CD4-positive, alpha-beta T cell (primary cell): ENCODE measurements at regions not wholly inside any gene's neighbourhood (a gene's known extent, or its start where the extent isn't known, plus 50 kb on each side); places are given as distances from the start of the nearest gene placed in this dataset.
"Not testable (repeated sequence)": the region's sequence is repeated elsewhere in the genome, so short reads cannot be mapped to it uniquely, and the experiment has no call there.

Experiments used
- ATAC-seq: fragments of 200-7000 bp; cut with Tn5 transposase; one replicate; pipeline ENCODE4 v1.10.0; 2022; ENCODE audit warnings: mild to moderate bottlenecking; ENCODE audit not compliant: poor library complexity
- CTCF ChIA-PET: fragments of 350-600 bp; sonication (Branson Sonifier 250); formaldehyde crosslinking; loops from one replicate; lab custom pipeline; 2021; ENCODE audit warnings: antibody characterized with exemption, inconsistent platforms; lab: Charles Lee
- POLR2A ChIA-PET: fragments of 350-600 bp; sonication (Branson Sonifier 250); formaldehyde crosslinking; loops from one replicate; lab custom pipeline; 2021; ENCODE audit warnings: antibody characterized with exemption, inconsistent platforms; lab: Charles Lee
- DNase-seq, 14 experiments: peaks; one replicate each; pipeline ENCODE4 v3.0.0-alpha.2; 2013 to 2020; ENCODE audit warnings: mixed read lengths in 2 of 14
- H3K27ac ChIP-seq, 2 donors: one replicate each; pipeline versions ENCODE4 v1.5.1 to v1.7.0; 2013; ENCODE audit warnings: low read length in 2 of 2, low read depth in 1 of 2, mild to moderate bottlenecking in 1 of 2
- H3K27me3 ChIP-seq, 2 experiments: 1 replicate in 1 of 2; 2 replicates in 1 of 2; pipeline versions ENCODE4 v1.6.1 to v1.7.0; 2013; ENCODE audit warnings: low read length in 2 of 2, control low read depth in 1 of 2, mild to moderate bottlenecking in 1 of 2, moderate library complexity in 1 of 2; ENCODE audit not compliant: insufficient read depth in 2 of 2, control insufficient read depth in 1 of 2
- H3K36me3 ChIP-seq: one replicate; pipeline ENCODE4 v1.6.1; 2013; ENCODE audit warnings: low read length, control low read depth; ENCODE audit not compliant: insufficient read depth
- H3K4me1 ChIP-seq: one replicate; pipeline ENCODE4 v1.6.1; 2013; ENCODE audit warnings: low read length, control low read depth; ENCODE audit not compliant: insufficient read depth
- H3K4me3 ChIP-seq: one replicate; pipeline ENCODE4 v1.5.1; 2013; ENCODE audit warnings: mild to moderate bottlenecking, low read length, moderate library complexity
- H3K9me3 ChIP-seq, 2 experiments: 1 replicate in 1 of 2; 2 replicates in 1 of 2; pipeline versions ENCODE4 v1.6.1 to v1.7.0; 2013; ENCODE audit warnings: low read length in 2 of 2, mild to moderate bottlenecking in 2 of 2, control low read depth in 1 of 2, moderate library complexity in 1 of 2; ENCODE audit not compliant: control insufficient read depth in 1 of 2, insufficient read depth in 1 of 2
- H3K27ac Mint-ChIP-seq: one replicate; pipeline ENCODE4 v1.8.0; 2020; ENCODE audit warnings: mixed read lengths
- H3K27me3 Mint-ChIP-seq: one replicate; pipeline ENCODE4 v1.8.0; 2021; ENCODE audit warnings: mixed read lengths
- H3K36me3 Mint-ChIP-seq: one replicate; pipeline ENCODE4 v1.8.0; 2021; ENCODE audit warnings: low read depth, mixed read lengths
- H3K4me1 Mint-ChIP-seq: one replicate; pipeline ENCODE4 v1.8.0; 2021; ENCODE audit warnings: low read depth, mixed read lengths
- H3K4me3 Mint-ChIP-seq: one replicate; pipeline ENCODE4 v1.8.0; 2020; ENCODE audit warnings: mild to moderate bottlenecking, mixed read lengths
- H3K9me3 Mint-ChIP-seq: one replicate; pipeline ENCODE4 v1.8.0; 2020; ENCODE audit warnings: mixed read lengths
- intact Hi-C, 2 experiments: fragments of 100-400 bp; cut with DNase I in 1 of 2; cut with micrococcal nuclease in 1 of 2; formaldehyde crosslinking; loops; one replicate each; pipeline versions ENCODE4 v1.15.1 to v1.9.0; 2023 to 2025; cut with DNase I, micrococcal nuclease

DNA sequence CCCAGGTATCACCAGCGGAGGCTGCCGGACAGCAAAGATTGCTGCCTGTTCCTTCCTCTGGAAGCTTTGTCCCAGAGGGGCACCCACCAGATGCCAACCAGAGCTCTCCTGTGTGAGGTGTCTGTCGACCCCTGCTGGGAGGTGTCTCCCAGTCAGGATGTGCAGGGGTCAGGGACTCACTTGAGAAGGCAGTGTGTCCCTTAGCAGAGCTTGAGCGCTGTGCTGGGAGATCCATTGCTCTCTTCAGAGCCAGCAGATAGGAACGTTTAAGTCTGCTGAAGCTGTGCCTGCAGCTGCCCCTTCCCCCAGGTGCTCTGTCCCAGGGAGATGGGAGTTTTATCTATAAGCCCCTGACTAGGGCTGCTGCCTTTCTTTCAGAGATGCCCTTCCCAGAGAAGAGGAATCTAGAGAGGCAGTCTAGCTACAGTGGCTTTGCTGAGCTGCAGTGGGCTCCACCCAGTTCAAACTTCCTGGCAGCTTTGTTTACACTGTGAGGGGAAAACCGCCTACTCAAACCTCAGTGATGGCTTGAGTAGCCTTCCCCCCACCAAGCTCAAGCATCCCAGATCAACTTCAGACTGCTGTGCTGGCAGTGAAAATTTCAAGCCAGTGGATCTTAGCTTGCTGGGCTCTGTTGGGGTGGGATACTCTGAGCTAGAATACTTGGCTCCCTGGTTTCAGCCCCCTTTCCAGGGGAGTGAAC, 253.7 kb downstream of the SPATA31A6 start:
- H3K27ac Mint-ChIP-seq, CTCF ChIA-PET, H3K4me3 ChIP-seq, H3K36me3 Mint-ChIP-seq, H3K27me3 Mint-ChIP-seq, POLR2A ChIA-PET, H3K4me1 Mint-ChIP-seq, H3K9me3 Mint-ChIP-seq, H3K36me3 ChIP-seq, H3K4me3 Mint-ChIP-seq, H3K27me3 ChIP-seq, H3K9me3 ChIP-seq, DNase-seq, H3K27ac ChIP-seq, intact Hi-C loops: not testable (repeated sequence)
- peaks cover 13% of the 10 kb centered on the region for H3K4me1 ChIP-seq
- ATAC-seq = peak; percentile 59

DNA sequence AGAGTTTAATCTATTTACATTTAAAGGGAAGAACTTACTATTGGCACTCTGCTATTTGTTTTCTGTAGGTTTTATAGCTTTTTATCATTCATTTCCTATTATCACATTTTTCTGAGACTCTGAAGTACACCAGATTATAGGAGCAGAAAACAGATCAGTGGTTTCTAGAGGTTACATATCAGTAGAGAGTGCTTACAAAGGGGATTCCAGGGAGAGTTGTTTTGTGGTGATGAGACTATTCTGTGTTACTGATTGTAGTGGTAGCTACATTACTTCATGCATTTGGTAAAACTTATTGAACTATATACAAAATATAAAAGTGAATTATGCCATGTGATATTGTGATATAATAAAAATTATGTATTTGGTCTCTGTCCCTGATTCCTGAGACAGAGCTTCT, 259.2 kb downstream of the SPATA31A6 start:
- H3K4me3 Mint-ChIP-seq, H3K4me1 Mint-ChIP-seq, POLR2A ChIA-PET, H3K4me1 ChIP-seq, H3K36me3 Mint-ChIP-seq, intact Hi-C loops, H3K36me3 ChIP-seq, H3K27me3 Mint-ChIP-seq, H3K9me3 Mint-ChIP-seq, H3K27ac Mint-ChIP-seq, ATAC-seq, CTCF ChIA-PET, H3K27ac ChIP-seq, H3K27me3 ChIP-seq, H3K9me3 ChIP-seq, DNase-seq, H3K4me3 ChIP-seq: not testable (repeated sequence)

DNA sequence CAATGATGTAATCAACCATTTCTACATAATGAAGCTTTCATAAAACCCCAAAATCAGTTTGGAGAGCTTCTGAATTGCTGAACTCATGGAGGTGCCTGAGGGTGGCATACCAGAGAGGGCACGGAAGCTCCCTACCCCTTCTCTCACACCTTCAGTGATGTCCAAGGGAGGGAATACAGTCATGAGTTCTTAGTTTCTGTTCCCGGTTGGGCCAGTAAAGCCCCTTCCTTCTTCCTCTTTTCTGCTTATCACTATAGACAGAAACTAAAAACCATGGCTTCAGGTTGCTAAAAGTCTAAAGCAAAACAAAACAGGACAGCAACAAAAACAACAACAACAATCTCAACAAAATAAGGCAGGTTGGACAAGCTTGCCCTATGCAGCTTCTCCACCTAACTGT, 260.0 kb downstream of the SPATA31A6 start:
- H3K4me1 Mint-ChIP-seq, H3K36me3 ChIP-seq, H3K27me3 ChIP-seq, POLR2A ChIA-PET, DNase-seq, H3K27ac Mint-ChIP-seq, H3K4me3 Mint-ChIP-seq, ATAC-seq, H3K36me3 Mint-ChIP-seq, H3K4me3 ChIP-seq, H3K9me3 ChIP-seq, H3K27me3 Mint-ChIP-seq, intact Hi-C loops, H3K27ac ChIP-seq, CTCF ChIA-PET, H3K4me1 ChIP-seq, H3K9me3 Mint-ChIP-seq: not testable (repeated sequence)

- H3K36me3 ChIP-seq, H3K27me3 ChIP-seq, H3K4me1 Mint-ChIP-seq, H3K9me3 Mint-ChIP-seq, H3K27ac Mint-ChIP-seq, POLR2A ChIA-PET, H3K4me1 ChIP-seq, H3K27ac ChIP-seq, DNase-seq, H3K27me3 Mint-ChIP-seq, intact Hi-C loops, H3K4me3 ChIP-seq, H3K36me3 Mint-ChIP-seq, CTCF ChIA-PET, ATAC-seq, H3K9me3 ChIP-seq, H3K4me3 Mint-ChIP-seq: not testable (repeated sequence)
Observed at GRCh38 chr9:42461436-42461835, 278.0 kb downstream of the SPATA31A6 start.

DNA sequence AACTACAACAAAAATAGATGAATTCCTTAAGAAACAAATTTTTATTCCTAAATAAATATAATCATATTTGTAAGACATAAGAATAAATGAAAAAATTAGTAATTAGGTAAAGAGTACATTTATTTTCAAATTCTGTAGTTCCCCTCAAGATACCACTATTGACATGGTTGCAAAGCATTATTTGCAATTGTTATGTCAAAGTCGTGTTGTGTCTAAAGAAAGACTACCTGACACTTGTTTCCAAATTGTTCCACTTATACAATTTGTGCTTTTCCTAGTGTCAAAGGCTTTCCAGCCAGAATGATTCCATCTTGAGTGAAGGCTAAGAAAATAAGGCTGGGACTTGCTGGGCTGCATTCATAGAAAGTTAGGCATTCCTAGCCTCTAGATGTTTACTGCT, 278.4 kb downstream of the SPATA31A6 start:
- H3K27me3 Mint-ChIP-seq, H3K4me3 ChIP-seq, H3K36me3 Mint-ChIP-seq, H3K9me3 Mint-ChIP-seq, H3K27me3 ChIP-seq, DNase-seq, H3K4me3 Mint-ChIP-seq, POLR2A ChIA-PET, H3K27ac ChIP-seq, H3K9me3 ChIP-seq, H3K4me1 Mint-ChIP-seq, ATAC-seq, H3K4me1 ChIP-seq, CTCF ChIA-PET, H3K27ac Mint-ChIP-seq, intact Hi-C loops, H3K36me3 ChIP-seq: not testable (repeated sequence)

DNA sequence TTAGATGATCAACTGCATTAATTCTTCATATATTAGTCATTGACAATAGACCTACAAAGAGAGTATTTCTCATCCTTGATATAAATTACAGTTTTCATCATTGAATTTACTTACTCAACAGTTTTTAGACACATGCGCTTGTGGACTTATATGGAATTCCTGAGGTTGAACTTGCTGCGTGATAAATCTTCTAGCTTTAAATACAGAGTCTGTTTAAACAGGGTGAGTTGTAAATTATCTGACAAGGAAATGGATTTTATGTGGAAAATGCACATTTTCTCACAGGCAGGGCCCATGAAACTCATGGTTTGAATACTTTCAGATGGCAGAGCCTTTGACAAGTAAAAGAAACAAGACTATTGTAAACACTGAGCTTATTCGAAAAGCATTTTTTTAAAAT, 280.5 kb downstream of the SPATA31A6 start:
- POLR2A ChIA-PET, H3K4me3 ChIP-seq, intact Hi-C loops, DNase-seq, H3K27me3 ChIP-seq, H3K9me3 Mint-ChIP-seq, ATAC-seq, H3K4me3 Mint-ChIP-seq, H3K4me1 Mint-ChIP-seq, H3K4me1 ChIP-seq, H3K27me3 Mint-ChIP-seq, H3K36me3 Mint-ChIP-seq, H3K27ac ChIP-seq, H3K9me3 ChIP-seq, CTCF ChIA-PET, H3K27ac Mint-ChIP-seq, H3K36me3 ChIP-seq: not testable (repeated sequence)

- CTCF ChIA-PET, H3K9me3 Mint-ChIP-seq, POLR2A ChIA-PET, H3K9me3 ChIP-seq, intact Hi-C loops, H3K27me3 ChIP-seq, H3K4me1 Mint-ChIP-seq, H3K36me3 ChIP-seq, H3K4me1 ChIP-seq, ATAC-seq, H3K4me3 ChIP-seq, DNase-seq, H3K36me3 Mint-ChIP-seq, H3K4me3 Mint-ChIP-seq, H3K27me3 Mint-ChIP-seq, H3K27ac ChIP-seq, H3K27ac Mint-ChIP-seq: not testable (repeated sequence)
Observed at GRCh38 chr9:42470577-42470976, 287.1 kb downstream of the SPATA31A6 start.
